Natural killer cell (primary cell): ENCODE measurements at regions not wholly inside any gene's neighbourhood (a gene's known extent, or its start where the extent isn't known, plus 50 kb on each side); places are given as distances from the start of the nearest gene placed in this dataset.

Experiments used
- ATAC-seq, 3 donors: fragments of 150-1000 bp in 2 of 3; fragments of 200-7000 bp in 1 of 3; cut with Tn5 transposase; 1 replicate in 1 of 3; 2 replicates in 2 of 3; pipeline ENCODE4 v1.10.0; 2021; ENCODE audit warnings: mild to moderate bottlenecking in 2 of 3, moderate library complexity in 2 of 3
- DNase-seq, 2 donors: peaks; one replicate each; pipeline versions ENCODE4 v3.0.0 to v3.0.0-alpha.2; 2013 to 2021; ENCODE audit warnings: mixed read lengths in 1 of 2
- H3K27ac ChIP-seq: one replicate; pipeline ENCODE4 v1.5.1; 2013; ENCODE audit warnings: mild to moderate bottlenecking, low read length
- H3K27me3 ChIP-seq: one replicate; pipeline ENCODE4 v1.6.1; 2013; ENCODE audit warnings: low read length; ENCODE audit not compliant: control insufficient read depth, insufficient read depth
- H3K36me3 ChIP-seq: one replicate; pipeline ENCODE4 v1.6.1; 2013; ENCODE audit warnings: low read length; ENCODE audit not compliant: control insufficient read depth, insufficient read depth
- H3K4me1 ChIP-seq: one replicate; pipeline ENCODE4 v1.6.1; 2013; ENCODE audit warnings: low read length; ENCODE audit not compliant: control insufficient read depth, insufficient read depth
- H3K4me3 ChIP-seq: one replicate; pipeline ENCODE4 v1.5.1; 2013; ENCODE audit warnings: low read length
- H3K9me3 ChIP-seq: one replicate; pipeline ENCODE4 v1.6.1; 2013; ENCODE audit warnings: low read length; ENCODE audit not compliant: control insufficient read depth, insufficient read depth
- H3K27ac Mint-ChIP-seq, 2 donors: one replicate each; pipeline ENCODE4 v1.8.0; 2022; ENCODE audit warnings: mild to moderate bottlenecking in 2 of 2, mixed read lengths in 2 of 2, moderate library complexity in 1 of 2
- H3K27me3 Mint-ChIP-seq, 2 donors: one replicate each; pipeline ENCODE4 v1.8.0; 2022; ENCODE audit warnings: low read depth in 2 of 2, mixed read lengths in 2 of 2
- H3K36me3 Mint-ChIP-seq: one replicate; pipeline ENCODE4 v1.8.0; 2022; ENCODE audit warnings: mixed read lengths
- H3K4me1 Mint-ChIP-seq, 2 donors: one replicate each; pipeline ENCODE4 v1.8.0; 2022; ENCODE audit warnings: mixed read lengths in 2 of 2
- H3K4me3 Mint-ChIP-seq: one replicate; pipeline ENCODE4 v1.8.0; 2022; ENCODE audit warnings: mild to moderate bottlenecking, moderate library complexity, mixed read lengths
- H3K9me3 Mint-ChIP-seq, 2 donors: one replicate each; pipeline ENCODE4 v1.8.0; 2022; ENCODE audit warnings: mixed read lengths in 2 of 2
- CTCF ChIP-seq: fragments of 200-600 bp; IDR thresholded peaks from one replicate; pipeline ENCODE4 v1.8.0; 2022; ENCODE audit warnings: antibody characterized with exemption
- WGBS: methylation state at CpG from one replicate; pipeline ENCODE4 v1.1.7; 2013; ENCODE audit warnings: missing lambda C conversion rate; ENCODE audit not compliant: insufficient coverage; 5-methylcytosine and 5-hydroxymethylcytosine counted together
- intact Hi-C: fragments of 100-400 bp; cut with micrococcal nuclease; formaldehyde crosslinking; loops from one replicate; pipeline ENCODE4 v1.14.2; 2022

GRCh38 chr6:27025351-27025750 is 222.2 kb upstream of the PRSS16 start:
- H3K36me3 Mint-ChIP-seq: no peaks in the 10 kb centered on the region
- Histone ChIP-seq H3K4me3 (no peak overlapping the region), H3K27ac (no peak overlapping the region), H3K27me3 (peaks cover 5% of the 10 kb centered on the region), H3K36me3 (no peaks in the 10 kb centered on the region), H3K4me1 (peaks cover 4% of the 10 kb centered on the region), H3K9me3 (no peaks in the 10 kb centered on the region)
- ATAC-seq (no peak), DNase-seq (no peak)
- peaks cover 5% of the 10 kb centered on the region in 2 donors for H3K4me1 Mint-ChIP-seq
- intact Hi-C loops: no loop called here
- 100% methylated on average over 1 of the region's 1 CpG for WGBS
- no peak overlapping the region for H3K27ac Mint-ChIP-seq
- peaks cover 29 to 58% of the 10 kb centered on the region in 2 donors for H3K27me3 Mint-ChIP-seq
- peaks cover 0 to 2% of the 10 kb centered on the region in 2 donors for H3K9me3 Mint-ChIP-seq
- no peak for TF ChIP-seq CTCF
- no peak overlapping the region for H3K4me3 Mint-ChIP-seq

GRCh38 chr6:27026361-27026760 is 221.1 kb upstream of the PRSS16 start:
- TF ChIP-seq CTCF: no peak
- Histone ChIP-seq H3K4me3 (no peak overlapping the region), H3K27me3 (peaks cover 5% of the 10 kb centered on the region), H3K36me3 (no peaks in the 10 kb centered on the region), H3K9me3 (no peaks in the 10 kb centered on the region), H3K4me1 (no peaks in the 10 kb centered on the region), H3K27ac (no peak overlapping the region)
- H3K36me3 Mint-ChIP-seq: no peaks in the 10 kb centered on the region
- no peak overlapping the region for H3K27ac Mint-ChIP-seq
- H3K4me1 Mint-ChIP-seq: no peaks in the 10 kb centered on the region
- ATAC-seq: no peak
- no peak for DNase-seq
- WGBS: no CpG with 5 or more reads among the region's 1 CpG
- H3K27me3 Mint-ChIP-seq: peaks cover 32 to 58% of the 10 kb centered on the region in 2 donors
- H3K9me3 Mint-ChIP-seq: peaks cover 0 to 2% of the 10 kb centered on the region in 2 donors
- intact Hi-C loops: no loop called here
- H3K4me3 Mint-ChIP-seq: no peak overlapping the region

GRCh38 chr6:27031302-27031701 is 216.2 kb upstream of the PRSS16 start:
- H3K9me3 ChIP-seq: no peaks in the 10 kb centered on the region
- DNase-seq (no peak), ATAC-seq (no peak)
- H3K27ac ChIP-seq: no peak overlapping the region
- Mint-ChIP-seq H3K4me1 (no peaks in the 10 kb centered on the region), H3K9me3 (no peaks in the 10 kb centered on the region), H3K4me3 (no peak overlapping the region), H3K27ac (no peak overlapping the region), H3K27me3 (peaks cover 26 to 58% of the 10 kb centered on the region in 2 donors), H3K36me3 (no peaks in the 10 kb centered on the region)
- 95% methylated on average over 1 of the region's 1 CpG for WGBS
- no peak overlapping the region for H3K4me3 ChIP-seq
- intact Hi-C loops: no loop called here
- H3K36me3 ChIP-seq: no peaks in the 10 kb centered on the region
- peaks cover 11% of the 10 kb centered on the region for H3K27me3 ChIP-seq
- no peak for TF ChIP-seq CTCF
- H3K4me1 ChIP-seq: no peaks in the 10 kb centered on the region

- Histone ChIP-seq H3K4me1 (no peaks in the 10 kb centered on the region), H3K9me3 (no peaks in the 10 kb centered on the region), H3K36me3 (no peaks in the 10 kb centered on the region), H3K27me3 (peaks cover 16% of the 10 kb centered on the region), H3K4me3 (no peak overlapping the region), H3K27ac (no peak overlapping the region)
- peaks cover 44 to 72% of the 10 kb centered on the region in 2 donors for H3K27me3 Mint-ChIP-seq
- intact Hi-C loops: no loop called here
- DNase-seq: no peak
- no peak for ATAC-seq
- no peaks in the 10 kb centered on the region for H3K36me3 Mint-ChIP-seq
- H3K27ac Mint-ChIP-seq: no peak overlapping the region
- no peaks in the 10 kb centered on the region for H3K4me1 Mint-ChIP-seq
- H3K4me3 Mint-ChIP-seq: no peak overlapping the region
- H3K9me3 Mint-ChIP-seq: no peaks in the 10 kb centered on the region
- TF ChIP-seq CTCF: no peak
Measured at GRCh38 chr6:27038498-27038897, 209.0 kb upstream of the PRSS16 start.
